Coronary artery (tissue), 2 donors: ENCODE measurements at regions not wholly inside any gene's neighbourhood (a gene's known extent, or its start where the extent isn't known, plus 50 kb on each side); places are given as distances from the start of the nearest gene placed in this dataset.

Experiments
- DNase-seq: peaks from one replicate; pipeline ENCODE4 v3.0.0-alpha.2; 2017; ENCODE audit warnings: low spot score
- H3K27ac ChIP-seq, 2 donors: fragments of 200-600 bp; sonication (generic); one replicate each; pipeline ENCODE4 v1.5.1; 2016 to 2019
- H3K4me3 ChIP-seq: fragments of 200-600 bp; sonication (generic); 2 replicates; pipeline ENCODE4 v1.5.1; 2016; ENCODE audit warnings: mild to moderate bottlenecking, moderate library complexity
- TF ChIP-seq, protein P1 (sequence below): fragments of 200-600 bp; sonication (generic); IDR thresholded peaks from one replicate; pipeline ENCODE4 v1.5.1; 2019; ENCODE audit warnings: antibody characterized with exemption

DNA sequence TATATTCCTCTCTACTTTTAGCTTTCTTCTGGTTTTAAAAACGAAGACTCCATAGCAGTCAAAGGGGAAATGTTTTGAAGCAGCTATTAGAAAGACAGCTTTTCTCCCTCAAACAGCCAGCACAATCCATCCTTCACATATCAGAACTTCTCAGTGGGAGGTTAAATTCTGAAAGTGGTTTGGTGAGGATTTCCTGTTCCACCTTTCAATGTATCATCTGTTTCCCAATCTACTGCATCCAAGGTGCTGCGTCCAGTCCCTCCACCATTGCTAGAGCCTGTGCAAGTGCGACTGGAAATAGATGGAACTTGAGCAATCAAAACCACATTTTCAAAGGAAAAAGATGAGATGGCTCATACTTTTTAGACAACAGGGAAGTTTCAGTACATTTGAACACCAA, 508.3 kb upstream of the ARID1B start:
- no peak overlapping the region for H3K4me3 ChIP-seq
- no peak overlapping the region for H3K27ac ChIP-seq
- TF ChIP-seq, protein P1, sequence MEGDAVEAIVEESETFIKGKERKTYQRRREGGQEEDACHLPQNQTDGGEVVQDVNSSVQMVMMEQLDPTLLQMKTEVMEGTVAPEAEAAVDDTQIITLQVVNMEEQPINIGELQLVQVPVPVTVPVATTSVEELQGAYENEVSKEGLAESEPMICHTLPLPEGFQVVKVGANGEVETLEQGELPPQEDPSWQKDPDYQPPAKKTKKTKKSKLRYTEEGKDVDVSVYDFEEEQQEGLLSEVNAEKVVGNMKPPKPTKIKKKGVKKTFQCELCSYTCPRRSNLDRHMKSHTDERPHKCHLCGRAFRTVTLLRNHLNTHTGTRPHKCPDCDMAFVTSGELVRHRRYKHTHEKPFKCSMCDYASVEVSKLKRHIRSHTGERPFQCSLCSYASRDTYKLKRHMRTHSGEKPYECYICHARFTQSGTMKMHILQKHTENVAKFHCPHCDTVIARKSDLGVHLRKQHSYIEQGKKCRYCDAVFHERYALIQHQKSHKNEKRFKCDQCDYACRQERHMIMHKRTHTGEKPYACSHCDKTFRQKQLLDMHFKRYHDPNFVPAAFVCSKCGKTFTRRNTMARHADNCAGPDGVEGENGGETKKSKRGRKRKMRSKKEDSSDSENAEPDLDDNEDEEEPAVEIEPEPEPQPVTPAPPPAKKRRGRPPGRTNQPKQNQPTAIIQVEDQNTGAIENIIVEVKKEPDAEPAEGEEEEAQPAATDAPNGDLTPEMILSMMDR: no peak
- no peak for DNase-seq

GRCh38 chr6:156262014-156262413, 515.2 kb upstream of the ARID1B start:
- DNase-seq: no peak
- TF ChIP-seq, protein P1: no peak
- H3K4me3 ChIP-seq: no peak overlapping the region
- no peak overlapping the region for H3K27ac ChIP-seq

DNA sequence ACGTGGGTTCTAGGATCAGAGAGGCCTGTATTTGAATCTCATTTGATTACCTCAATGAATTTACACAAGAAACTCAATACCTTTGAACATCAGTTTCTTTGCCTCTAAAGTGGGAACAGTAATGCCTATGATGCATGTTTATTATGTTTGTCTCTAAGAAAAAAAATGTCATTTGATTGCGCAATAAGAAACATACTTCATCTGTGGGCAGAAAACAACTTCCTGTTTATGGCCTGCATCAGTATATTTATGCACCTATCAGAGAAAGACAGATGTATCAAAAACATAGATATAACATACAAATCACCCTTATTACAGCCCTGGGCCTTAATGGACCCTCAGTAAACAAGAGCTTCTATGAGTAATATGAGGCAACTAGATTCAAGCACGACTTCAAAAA, 516.4 kb upstream of the ARID1B start:
- DNase-seq: no peak
- no peak overlapping the region for H3K27ac ChIP-seq
- TF ChIP-seq, protein P1: no peak
- H3K4me3 ChIP-seq: no peak overlapping the region

DNA sequence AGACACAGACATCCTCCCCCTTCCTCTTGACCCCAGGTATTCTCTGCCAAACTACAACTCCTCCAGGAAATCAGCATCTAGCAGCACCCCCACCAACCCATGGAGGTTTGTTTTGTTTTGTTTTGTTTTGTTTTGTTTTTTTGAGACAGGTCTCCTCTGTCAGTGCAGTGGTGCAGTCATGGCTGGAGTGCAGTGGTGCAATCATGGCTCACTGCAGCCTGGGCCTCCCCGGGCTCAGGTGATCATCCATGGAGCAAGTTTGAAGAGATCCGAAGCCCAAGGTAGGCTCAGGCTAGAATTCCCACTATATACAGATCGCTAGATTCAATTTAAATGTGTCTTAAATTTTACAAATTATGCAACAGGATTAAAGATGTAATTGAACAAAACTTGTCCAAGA, 518.2 kb upstream of the ARID1B start:
- TF ChIP-seq, protein P1: no peak
- H3K4me3 ChIP-seq: no peak overlapping the region
- H3K27ac ChIP-seq: no peak overlapping the region
- DNase-seq: no peak

DNA sequence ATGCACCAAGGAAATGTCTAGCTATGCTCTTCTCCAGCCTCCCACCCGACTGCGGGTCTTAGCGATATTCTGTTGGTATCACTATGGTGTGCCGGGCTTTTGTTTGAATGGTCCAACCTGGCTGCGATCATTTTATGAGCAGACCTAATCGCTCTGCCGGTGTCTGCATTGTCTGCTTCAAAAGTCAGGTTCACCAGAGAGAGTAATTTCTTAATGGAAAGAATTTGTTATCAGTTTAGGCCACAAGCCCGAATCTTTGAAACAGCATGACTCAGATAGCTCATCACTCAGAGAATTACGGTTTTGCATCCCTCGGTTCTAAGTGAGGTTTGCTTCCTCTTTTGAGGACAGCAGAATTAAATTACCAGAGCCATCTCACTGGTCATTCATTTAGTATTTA, 521.0 kb upstream of the ARID1B start:
- no peak overlapping the region for H3K4me3 ChIP-seq
- no peak overlapping the region for H3K27ac ChIP-seq
- TF ChIP-seq, protein P1: no peak
- no peak for DNase-seq

- no peak overlapping the region for H3K4me3 ChIP-seq
- no peak for DNase-seq
- no peak overlapping the region for H3K27ac ChIP-seq
- TF ChIP-seq, protein P1: no peak
Observed at GRCh38 chr6:156254240-156254639, 522.9 kb upstream of the ARID1B start.

DNA sequence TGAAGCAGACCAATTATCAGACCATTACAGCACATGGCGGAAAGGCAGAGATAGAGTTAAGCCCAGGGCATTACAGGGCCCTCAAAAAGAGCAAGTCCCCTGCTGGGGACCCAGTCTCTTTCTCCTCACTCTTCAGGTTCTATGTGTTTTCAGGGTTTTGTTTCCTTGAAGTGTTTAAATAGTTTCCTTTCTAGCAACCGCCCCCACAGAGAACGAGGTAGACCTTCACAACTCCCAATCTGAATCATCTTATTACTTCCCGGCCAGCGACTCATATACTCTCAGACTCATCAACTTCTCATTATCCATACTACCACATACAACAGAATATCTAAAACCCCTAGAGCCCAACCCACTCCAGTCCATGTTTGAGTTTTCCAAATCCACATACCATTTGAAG, 526.6 kb upstream of the ARID1B start:
- TF ChIP-seq, protein P1: no peak
- no peak overlapping the region for H3K27ac ChIP-seq
- H3K4me3 ChIP-seq: no peak overlapping the region
- DNase-seq: no peak
